Right atrium auricular region (tissue), 2 donors: ENCODE measurements at regions not wholly inside any gene's neighbourhood (a gene's known extent, or its start where the extent isn't known, plus 50 kb on each side); places are given as distances from the start of the nearest gene placed in this dataset.

Experiments
- DNase-seq: peaks from one replicate; pipeline ENCODE4 v3.0.0-alpha.2; 2019; ENCODE audit warnings: low spot score
- H3K27ac ChIP-seq, 2 donors: fragments of 200-600 bp; sonication (generic); 1 replicate in 1 of 2; 2 replicates in 1 of 2; pipeline ENCODE4 v1.5.1; 2016 to 2019
- H3K27me3 ChIP-seq, 2 donors: fragments of 200-600 bp; sonication (generic); one replicate each; pipeline versions ENCODE4 v1.5.1 to v1.6.0; 2017 to 2019
- H3K36me3 ChIP-seq: fragments of 200-600 bp; sonication (generic); one replicate; pipeline ENCODE4 v1.5.1; 2016
- H3K4me1 ChIP-seq, 2 donors: fragments of 200-600 bp; sonication (generic); one replicate each; pipeline versions ENCODE4 v1.5.1 to v1.6.0; 2017 to 2019
- H3K4me3 ChIP-seq, 2 donors: fragments of 200-600 bp; sonication (generic); 1 replicate in 1 of 2; 2 replicates in 1 of 2; pipeline ENCODE4 v1.5.1; 2017 to 2019; ENCODE audit warnings: mild to moderate bottlenecking in 1 of 2, moderate library complexity in 1 of 2
- H3K9me3 ChIP-seq, 2 donors: fragments of 200-600 bp; sonication (generic); one replicate each; pipeline ENCODE4 v1.5.1; 2019
- TF ChIP-seq, protein P1 (sequence below), 2 donors: fragments of 200-600 bp; sonication (generic); IDR thresholded peaks; one replicate each; pipeline ENCODE4 v1.5.1; 2019; ENCODE audit warnings: antibody characterized with exemption in 2 of 2

DNA sequence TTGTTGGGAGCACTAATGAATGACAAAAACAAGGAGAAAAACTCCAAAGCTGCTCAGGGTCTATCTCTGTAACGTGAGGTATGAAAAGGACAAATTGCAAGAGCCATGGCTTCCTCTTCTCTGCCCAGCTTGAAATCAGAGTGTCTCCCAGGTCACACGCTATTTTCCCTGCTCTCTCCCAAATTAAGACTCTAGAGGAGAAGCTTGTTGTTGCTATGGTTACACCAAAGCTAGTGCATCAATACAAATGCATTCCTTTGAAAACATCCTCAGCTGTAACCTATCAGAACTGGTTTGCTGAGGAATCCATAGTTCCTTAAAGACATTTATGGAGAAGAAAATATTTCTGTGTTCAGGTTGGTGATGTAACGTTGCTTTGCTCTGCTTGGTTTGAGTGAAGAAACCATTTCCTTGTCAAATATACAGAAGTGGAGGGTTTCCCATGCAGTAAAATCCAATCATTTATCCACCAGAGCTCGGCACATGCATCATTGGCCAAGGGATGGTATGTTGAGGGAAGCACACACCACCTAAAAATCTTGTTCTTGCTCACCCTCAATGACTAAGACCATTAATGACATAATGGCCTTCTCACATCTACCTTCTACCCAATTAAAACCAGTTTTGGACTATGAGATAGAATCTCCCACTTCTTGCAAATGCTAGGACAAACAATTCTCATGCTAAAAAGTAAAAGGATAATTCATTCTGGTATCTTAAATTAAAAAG is 2135.6 kb upstream of the CELF4 start:
- Histone ChIP-seq H3K9me3 (no peaks in the 10 kb centered on the region), H3K27me3 (no peaks in the 10 kb centered on the region), H3K36me3 (no peaks in the 10 kb centered on the region), H3K4me1 (no peaks in the 10 kb centered on the region), H3K27ac (no peak overlapping the region), H3K4me3 (no peak overlapping the region)
- no peak for DNase-seq
- TF ChIP-seq, protein P1, sequence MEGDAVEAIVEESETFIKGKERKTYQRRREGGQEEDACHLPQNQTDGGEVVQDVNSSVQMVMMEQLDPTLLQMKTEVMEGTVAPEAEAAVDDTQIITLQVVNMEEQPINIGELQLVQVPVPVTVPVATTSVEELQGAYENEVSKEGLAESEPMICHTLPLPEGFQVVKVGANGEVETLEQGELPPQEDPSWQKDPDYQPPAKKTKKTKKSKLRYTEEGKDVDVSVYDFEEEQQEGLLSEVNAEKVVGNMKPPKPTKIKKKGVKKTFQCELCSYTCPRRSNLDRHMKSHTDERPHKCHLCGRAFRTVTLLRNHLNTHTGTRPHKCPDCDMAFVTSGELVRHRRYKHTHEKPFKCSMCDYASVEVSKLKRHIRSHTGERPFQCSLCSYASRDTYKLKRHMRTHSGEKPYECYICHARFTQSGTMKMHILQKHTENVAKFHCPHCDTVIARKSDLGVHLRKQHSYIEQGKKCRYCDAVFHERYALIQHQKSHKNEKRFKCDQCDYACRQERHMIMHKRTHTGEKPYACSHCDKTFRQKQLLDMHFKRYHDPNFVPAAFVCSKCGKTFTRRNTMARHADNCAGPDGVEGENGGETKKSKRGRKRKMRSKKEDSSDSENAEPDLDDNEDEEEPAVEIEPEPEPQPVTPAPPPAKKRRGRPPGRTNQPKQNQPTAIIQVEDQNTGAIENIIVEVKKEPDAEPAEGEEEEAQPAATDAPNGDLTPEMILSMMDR (IDR thresholded peaks at IDR 0.05): no peak

DNA sequence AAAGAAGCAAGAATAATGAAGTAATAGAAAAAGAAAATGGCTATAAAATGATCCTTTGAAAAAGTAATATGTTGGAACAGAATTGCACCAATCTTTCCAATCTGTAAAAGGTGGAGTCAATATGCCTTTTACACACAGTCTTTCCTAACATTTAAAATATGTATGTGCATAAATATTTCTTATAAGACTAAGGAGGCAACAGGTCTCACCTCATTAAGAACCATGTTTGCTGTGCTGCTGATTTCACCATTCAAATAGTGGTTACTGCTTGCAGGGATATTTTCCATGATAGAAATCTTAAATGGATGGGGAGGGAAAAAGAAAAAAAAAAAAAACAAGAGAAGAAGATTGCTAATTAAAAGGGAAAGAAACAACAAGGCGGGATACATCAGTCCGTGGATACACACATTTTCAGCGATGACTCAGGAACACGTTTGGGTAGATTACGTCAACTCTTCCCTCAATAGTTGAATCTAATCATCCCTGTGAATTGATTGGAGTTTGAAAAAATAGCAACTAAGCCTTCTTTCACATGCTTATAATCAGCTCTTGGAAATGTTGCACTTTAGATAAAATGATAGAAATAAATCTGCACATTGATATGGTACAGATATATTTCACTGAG is 2133.9 kb upstream of the CELF4 start:
- no peaks in the 10 kb centered on the region for H3K4me1 ChIP-seq
- TF ChIP-seq, protein P1 (IDR thresholded peaks at IDR 0.05): no peak
- no peak for DNase-seq
- H3K27me3 ChIP-seq: no peaks in the 10 kb centered on the region
- H3K36me3 ChIP-seq: no peaks in the 10 kb centered on the region
- H3K27ac ChIP-seq: no peak overlapping the region
- H3K4me3 ChIP-seq: no peak overlapping the region
- no peaks in the 10 kb centered on the region for H3K9me3 ChIP-seq

DNA sequence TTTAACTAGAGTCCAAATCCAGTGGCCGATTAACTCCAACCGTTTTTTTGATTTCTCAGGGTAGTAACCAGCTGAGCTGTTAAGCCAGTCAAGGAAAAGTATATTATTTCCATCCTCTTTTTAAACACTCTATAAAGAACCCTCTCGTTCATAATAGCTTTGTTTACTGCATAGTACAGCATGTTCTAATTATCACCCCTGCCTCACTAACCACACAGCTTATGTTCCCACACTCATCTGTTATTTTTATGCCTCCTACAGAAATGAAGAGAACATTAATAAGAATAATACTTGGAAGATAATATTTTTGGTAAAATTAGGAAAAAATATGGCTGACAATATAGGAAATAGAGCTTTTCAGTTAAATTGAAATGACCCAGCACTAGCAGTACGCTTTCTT is 2132.8 kb upstream of the CELF4 start:
- Histone ChIP-seq H3K27me3 (no peaks in the 10 kb centered on the region), H3K4me1 (no peaks in the 10 kb centered on the region), H3K9me3 (no peaks in the 10 kb centered on the region), H3K27ac (no peak overlapping the region), H3K36me3 (no peaks in the 10 kb centered on the region), H3K4me3 (no peak overlapping the region)
- no peak for DNase-seq
- TF ChIP-seq, protein P1 (IDR thresholded peaks at IDR 0.05): no peak

DNA sequence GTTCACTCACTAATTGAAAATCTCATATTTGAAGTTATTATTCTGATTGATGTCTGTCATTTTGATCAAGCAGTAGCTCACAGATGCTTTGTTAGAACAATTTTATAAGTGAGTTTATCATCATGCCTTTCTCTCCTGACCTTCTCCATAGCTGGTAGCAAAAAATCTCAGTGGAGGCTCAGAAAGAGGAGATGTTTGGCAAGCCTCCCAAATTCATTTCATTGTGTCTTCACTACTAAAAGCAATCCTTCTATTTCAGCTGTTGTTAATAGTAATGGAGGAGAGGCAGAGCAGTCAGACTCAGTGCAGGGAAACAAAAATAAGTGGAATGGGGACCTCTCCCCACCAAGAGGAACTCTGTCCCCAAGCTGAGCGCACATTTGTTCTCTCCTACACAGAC is 2127.8 kb upstream of the CELF4 start:
- H3K9me3 ChIP-seq: no peaks in the 10 kb centered on the region
- H3K4me3 ChIP-seq: no peak overlapping the region
- no peaks in the 10 kb centered on the region for H3K36me3 ChIP-seq
- no peaks in the 10 kb centered on the region for H3K27me3 ChIP-seq
- DNase-seq: no peak
- no peaks in the 10 kb centered on the region for H3K4me1 ChIP-seq
- H3K27ac ChIP-seq: no peak overlapping the region
- TF ChIP-seq, protein P1 (IDR thresholded peaks at IDR 0.05): no peak

DNA sequence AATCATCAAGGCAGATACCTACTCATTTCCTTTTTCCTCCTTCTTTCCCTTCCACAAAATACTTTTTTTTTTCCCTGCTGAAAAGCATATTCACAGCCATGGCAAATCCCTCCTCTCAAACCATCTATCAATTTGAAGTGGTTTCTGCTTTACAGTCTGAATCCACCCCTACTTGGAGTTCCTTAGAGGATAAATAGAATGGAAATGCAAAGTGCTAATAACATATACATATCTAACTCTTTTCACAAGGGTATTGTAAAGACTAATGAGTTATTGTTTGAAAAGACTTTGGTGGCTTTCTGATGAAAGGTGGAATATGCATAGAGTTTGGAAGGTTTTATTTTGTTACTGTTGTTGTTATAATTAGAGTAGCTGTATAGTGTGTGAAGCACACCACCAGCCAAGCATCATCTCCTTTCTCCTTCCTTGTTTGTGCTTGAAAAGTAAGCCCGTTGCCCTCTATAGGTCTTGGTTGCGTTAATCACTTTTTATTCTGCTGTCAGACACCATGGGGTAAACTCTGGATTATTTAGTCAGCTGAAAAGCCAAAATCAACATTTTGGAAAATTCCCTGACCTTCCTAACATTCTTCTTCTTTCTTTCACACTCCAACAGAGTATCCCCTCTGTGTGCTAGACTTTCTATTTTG is 2126.9 kb upstream of the CELF4 start:
- Histone ChIP-seq H3K4me3 (no peak overlapping the region), H3K4me1 (no peaks in the 10 kb centered on the region), H3K27me3 (no peaks in the 10 kb centered on the region), H3K9me3 (no peaks in the 10 kb centered on the region), H3K27ac (no peak overlapping the region), H3K36me3 (no peaks in the 10 kb centered on the region)
- DNase-seq: no peak
- TF ChIP-seq, protein P1 (IDR thresholded peaks at IDR 0.05): no peak
